GM12892 (cell line): ENCODE measurements at regions not wholly inside any gene's neighbourhood (a gene's known extent, or its start where the extent isn't known, plus 50 kb on each side); places are given as distances from the start of the nearest gene placed in this dataset.

Experiments
- POLR2A ChIP-seq: IDR thresholded peaks from 2 replicates; pipeline ENCODE4 v1.6.1; 2011; ENCODE audit warnings: low read depth, low read length, control low read depth
- POLR2AphosphoS5 ChIP-seq: IDR thresholded peaks from 2 replicates; pipeline ENCODE4 v1.6.1; 2011; ENCODE audit warnings: low read depth, low read length, control low read depth

DNA sequence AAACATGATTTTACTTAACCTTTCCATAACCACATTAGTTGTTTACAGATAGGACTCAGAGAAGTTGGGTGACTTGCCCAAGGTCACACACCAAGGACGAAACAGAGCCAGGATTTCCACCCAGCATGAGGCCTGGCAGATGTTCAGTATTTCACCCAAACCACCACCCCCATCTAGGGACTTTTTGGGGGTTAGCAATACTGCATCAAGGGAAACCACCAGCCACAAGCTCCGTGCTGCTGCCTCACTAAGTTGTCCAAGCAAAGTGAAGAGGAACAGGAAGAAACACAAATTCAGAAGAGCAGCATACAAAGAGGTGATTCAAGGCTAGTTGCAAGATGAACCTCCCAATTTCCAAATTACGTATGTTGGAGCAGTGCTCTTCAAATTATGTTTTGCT is 219.6 kb upstream of the RORB start:
- TF ChIP-seq POLR2A (no peak), POLR2AphosphoS5 (no peak)
